ENCODE measurements at regions not wholly inside any gene's neighbourhood (a gene's known extent, or its start where the extent isn't known, plus 50 kb on each side); places are given as distances from the start of the nearest gene placed in this dataset.

DNA sequence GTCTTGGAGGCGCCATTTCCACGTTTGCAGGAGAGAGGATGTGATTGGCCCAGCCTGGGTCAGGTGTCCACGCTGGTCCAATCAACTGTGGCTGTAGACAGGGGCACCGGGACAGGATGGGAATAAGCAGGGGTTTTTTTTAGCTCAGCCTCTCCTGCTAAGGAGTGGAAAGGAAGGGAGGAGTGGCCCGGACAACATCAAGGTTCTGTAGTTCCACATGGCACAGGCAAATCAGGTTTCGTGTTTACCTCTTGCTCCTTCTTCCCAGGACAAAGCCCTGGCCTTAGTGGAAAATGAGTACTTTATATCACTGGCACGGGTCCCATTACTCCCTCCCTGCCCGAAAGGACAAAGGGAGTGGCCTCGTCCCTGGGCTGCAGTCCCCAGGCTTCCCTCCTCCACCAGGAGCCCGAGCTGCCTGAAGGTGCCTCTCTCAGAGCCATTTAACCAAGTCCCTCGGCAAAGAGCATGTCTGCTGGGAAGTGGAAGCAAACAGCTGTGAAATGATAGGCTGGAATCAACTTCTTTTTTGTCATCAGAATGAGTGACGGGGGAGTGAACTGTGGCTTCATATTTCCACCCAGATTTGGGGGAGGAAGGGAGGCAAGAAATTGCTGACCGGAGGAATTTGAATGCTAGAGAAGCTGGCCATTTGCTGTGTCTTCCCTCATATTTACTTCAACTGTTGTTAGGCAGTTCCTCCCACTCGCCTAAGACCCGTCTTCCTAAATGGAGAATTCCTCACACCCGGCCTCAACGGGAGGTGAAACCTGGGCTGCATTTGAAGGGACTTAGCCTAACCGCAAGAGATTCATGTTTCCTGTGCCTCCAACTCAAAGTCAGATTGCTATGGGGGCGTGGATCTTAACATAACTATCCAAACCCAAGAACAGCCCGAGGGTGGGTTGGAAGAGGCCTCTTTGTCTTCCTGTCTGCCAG is 84.9 kb upstream of the SLC44A3 start:
- intact Hi-C loops (cut with DNase I): no loop called here

DNA sequence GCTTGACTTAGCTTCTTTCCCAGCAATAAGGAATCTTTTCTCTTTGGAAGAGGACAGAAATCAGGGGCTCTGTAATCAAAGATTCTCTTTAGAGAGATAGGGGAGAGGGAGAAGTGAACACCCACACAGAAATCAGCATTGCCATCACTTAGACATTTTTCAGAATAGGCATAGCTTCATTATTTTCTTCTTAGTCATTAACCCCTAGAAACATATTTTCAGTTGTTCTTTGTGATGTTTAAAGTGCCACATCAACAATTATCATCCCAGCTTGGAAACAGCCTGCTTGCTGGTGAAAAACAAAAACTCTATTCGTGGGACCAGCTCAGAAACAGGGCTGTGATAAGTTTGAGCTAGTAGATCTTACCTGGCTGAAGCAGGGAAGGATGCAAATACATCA is 88.3 kb upstream of the SLC44A3 start:
- H3K4me1 ChIP-seq: peaks cover 4 to 29% (median 5%) of the 10 kb centered on the region in 3 donors
- H3K27me3 ChIP-seq: no peaks in the 10 kb centered on the region
- H3K27ac ChIP-seq: no peak overlapping the region
- H3K36me3 ChIP-seq: no peaks in the 10 kb centered on the region
- no peak for DNase-seq
- H3K9me3 ChIP-seq: no peaks in the 10 kb centered on the region
- H3K4me3 ChIP-seq: no peak overlapping the region
- TF ChIP-seq, protein P1, sequence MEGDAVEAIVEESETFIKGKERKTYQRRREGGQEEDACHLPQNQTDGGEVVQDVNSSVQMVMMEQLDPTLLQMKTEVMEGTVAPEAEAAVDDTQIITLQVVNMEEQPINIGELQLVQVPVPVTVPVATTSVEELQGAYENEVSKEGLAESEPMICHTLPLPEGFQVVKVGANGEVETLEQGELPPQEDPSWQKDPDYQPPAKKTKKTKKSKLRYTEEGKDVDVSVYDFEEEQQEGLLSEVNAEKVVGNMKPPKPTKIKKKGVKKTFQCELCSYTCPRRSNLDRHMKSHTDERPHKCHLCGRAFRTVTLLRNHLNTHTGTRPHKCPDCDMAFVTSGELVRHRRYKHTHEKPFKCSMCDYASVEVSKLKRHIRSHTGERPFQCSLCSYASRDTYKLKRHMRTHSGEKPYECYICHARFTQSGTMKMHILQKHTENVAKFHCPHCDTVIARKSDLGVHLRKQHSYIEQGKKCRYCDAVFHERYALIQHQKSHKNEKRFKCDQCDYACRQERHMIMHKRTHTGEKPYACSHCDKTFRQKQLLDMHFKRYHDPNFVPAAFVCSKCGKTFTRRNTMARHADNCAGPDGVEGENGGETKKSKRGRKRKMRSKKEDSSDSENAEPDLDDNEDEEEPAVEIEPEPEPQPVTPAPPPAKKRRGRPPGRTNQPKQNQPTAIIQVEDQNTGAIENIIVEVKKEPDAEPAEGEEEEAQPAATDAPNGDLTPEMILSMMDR (IDR thresholded peaks at IDR 0.05): no peak
- no peak for TF ChIP-seq POLR2A (IDR thresholded peaks at IDR 0.05)
- intact Hi-C loops (cut with DNase I): no loop called here
- WGBS, 2 donors: 50 to 71% methylated on average over 1 of the region's 1 CpG

More for the DNA sequence above, 84.9 kb upstream of the SLC44A3 start:
- 59 to 61% methylated on average over 14 to 15 of the region's 20 CpGs for WGBS, 2 donors
- Histone ChIP-seq H3K27ac (peak overlapping the region in 3 of 4 donors; percentile 1 to 17 (median 2)), H3K9me3 (no peaks in the 10 kb centered on the region), H3K27me3 (no peaks in the 10 kb centered on the region), H3K4me3 (no peak overlapping the region), H3K36me3 (no peaks in the 10 kb centered on the region), H3K4me1 (peaks cover 0 to 9% (median 0%) of the 10 kb centered on the region in 3 donors)
- DNase-seq: no peak
- TF ChIP-seq POLR2A (IDR thresholded peaks at IDR 0.05): no peak
- TF ChIP-seq, protein P1 (IDR thresholded peaks at IDR 0.05): no peak

GRCh38 chr1:94730450-94730849 is 89.7 kb upstream of the SLC44A3 start:
- Histone ChIP-seq H3K4me3 (no peak overlapping the region), H3K4me1 (peaks cover 4 to 26% (median 5%) of the 10 kb centered on the region in 3 donors), H3K36me3 (no peaks in the 10 kb centered on the region), H3K27me3 (no peaks in the 10 kb centered on the region), H3K27ac (no peak overlapping the region), H3K9me3 (no peaks in the 10 kb centered on the region)
- TF ChIP-seq POLR2A (IDR thresholded peaks at IDR 0.05): no peak
- TF ChIP-seq, protein P1 (IDR thresholded peaks at IDR 0.05): no peak
- DNase-seq: no peak
- intact Hi-C loops (cut with DNase I): no loop called here
- WGBS, 2 donors: 18 to 85% methylated on average over 1 to 3 of the region's 3 CpGs

DNA sequence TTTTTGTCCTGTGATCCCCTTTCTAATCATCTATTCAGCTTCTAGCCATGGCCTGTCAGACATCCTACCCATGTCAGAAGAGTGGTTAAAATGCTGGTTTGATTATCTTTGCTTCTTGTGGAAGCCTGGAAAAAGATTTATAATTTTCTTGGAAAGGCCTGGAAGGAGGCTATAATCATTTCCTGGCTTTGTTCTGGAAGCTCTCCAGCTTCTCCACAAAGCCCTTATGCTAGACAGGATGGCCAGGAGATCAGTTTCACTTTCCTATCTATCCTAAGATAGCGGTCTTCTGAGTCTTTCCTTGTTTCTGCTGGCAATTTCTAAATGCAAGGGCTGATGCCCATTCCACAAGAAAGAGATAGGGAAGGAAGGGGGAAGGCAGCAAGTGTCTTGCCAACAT is 90.9 kb upstream of the SLC44A3 start:
- TF ChIP-seq, protein P1 (IDR thresholded peaks at IDR 0.05): no peak
- TF ChIP-seq POLR2A (IDR thresholded peaks at IDR 0.05): no peak
- no peak for DNase-seq
- WGBS, 2 donors: 54 to 67% methylated on average over 1 of the region's 1 CpG
- H3K27ac ChIP-seq: peak overlapping the region in 1 of 4 donors; percentile 25
- no peak overlapping the region for H3K4me3 ChIP-seq
- no peaks in the 10 kb centered on the region for H3K27me3 ChIP-seq
- no peaks in the 10 kb centered on the region for H3K36me3 ChIP-seq
- peaks cover 4 to 20% (median 5%) of the 10 kb centered on the region in 3 donors for H3K4me1 ChIP-seq
- intact Hi-C loops (cut with DNase I): no loop called here
- no peaks in the 10 kb centered on the region for H3K9me3 ChIP-seq
